H9 (cell line): ENCODE measurements at regions not wholly inside any gene's neighbourhood (a gene's known extent, or its start where the extent isn't known, plus 50 kb on each side); places are given as distances from the start of the nearest gene placed in this dataset.

Experiments used
- DNase-seq: peaks from one replicate; pipeline ENCODE4 v3.0.0-alpha.2; 2017
- H2AFZ ChIP-seq: one replicate; pipeline ENCODE4 v1.6.1; 2013; ENCODE audit warnings: mild to moderate bottlenecking, low read length, control low read depth, moderate library complexity
- H2AK5ac ChIP-seq: 2 replicates; pipeline ENCODE4 v1.6.1; 2013; ENCODE audit warnings: low read length, control low read depth, mixed read lengths; ENCODE audit not compliant: insufficient read length
- H2BK120ac ChIP-seq: one replicate; pipeline ENCODE4 v1.6.1; 2013; ENCODE audit warnings: low read depth, mild to moderate bottlenecking, low read length, control low read depth, inconsistent platforms; ENCODE audit not compliant: poor library complexity, severe bottlenecking
- H2BK12ac ChIP-seq: 2 replicates; pipeline ENCODE4 v1.6.1; 2013; ENCODE audit warnings: low read length, control low read depth, mixed read lengths, low read depth; ENCODE audit not compliant: insufficient read length
- H2BK15ac ChIP-seq: 2 replicates; pipeline ENCODE4 v1.6.1; 2013; ENCODE audit warnings: low read depth, low read length, control low read depth
- H2BK20ac ChIP-seq: one replicate; pipeline ENCODE4 v1.6.1; 2013; ENCODE audit warnings: low read depth, mild to moderate bottlenecking, low read length, control low read depth, inconsistent platforms; ENCODE audit not compliant: poor library complexity, severe bottlenecking
- H2BK5ac ChIP-seq: 2 replicates; pipeline ENCODE4 v1.6.1; 2013; ENCODE audit warnings: low read length, control low read depth, mixed read lengths; ENCODE audit not compliant: insufficient read length
- H3K14ac ChIP-seq: 2 replicates; pipeline ENCODE4 v1.6.1; 2013; ENCODE audit warnings: low read length, control low read depth; ENCODE audit not compliant: insufficient read depth
- H3K18ac ChIP-seq: 2 replicates; pipeline ENCODE4 v1.6.1; 2013; ENCODE audit warnings: low read depth, mild to moderate bottlenecking, mixed read lengths, low read length, control low read depth; ENCODE audit not compliant: insufficient read length
- H3K23ac ChIP-seq: 2 replicates; pipeline ENCODE4 v1.6.1; 2013; ENCODE audit warnings: low read length, control low read depth, mixed read lengths, low read depth; ENCODE audit not compliant: insufficient read length
- H3K23me2 ChIP-seq: 2 replicates; pipeline ENCODE4 v1.6.1; 2013; ENCODE audit warnings: low read depth, mild to moderate bottlenecking, mixed read lengths, low read length, control low read depth; ENCODE audit not compliant: insufficient read length, poor library complexity, severe bottlenecking
- H3K27ac ChIP-seq: 2 replicates; pipeline ENCODE4 v1.5.1; 2013; ENCODE audit warnings: low read length, control low read depth, mixed read lengths, low read depth; ENCODE audit not compliant: insufficient read length
- H3K27me3 ChIP-seq: 2 replicates; pipeline ENCODE4 v1.6.1; 2013; ENCODE audit warnings: low read length, control low read depth, inconsistent platforms; ENCODE audit not compliant: insufficient read depth
- H3K4ac ChIP-seq: 2 replicates; pipeline ENCODE4 v1.6.1; 2013; ENCODE audit warnings: low read depth, mild to moderate bottlenecking, control low read depth, inconsistent platforms, low read length, moderate library complexity
- H3K4me1 ChIP-seq: 2 replicates; pipeline ENCODE4 v1.6.1; 2013; ENCODE audit warnings: low read length, control low read depth, inconsistent platforms; ENCODE audit not compliant: insufficient read depth
- H3K4me2 ChIP-seq: 2 replicates; pipeline ENCODE4 v1.6.1; 2013; ENCODE audit warnings: low read length, control low read depth, mixed read lengths; ENCODE audit not compliant: insufficient read length, insufficient read depth
- H3K56ac ChIP-seq: 2 replicates; pipeline ENCODE4 v1.6.1; 2013; ENCODE audit warnings: low read depth, mild to moderate bottlenecking, mixed read lengths, low read length, control low read depth; ENCODE audit not compliant: insufficient read length
- H3K79me1 ChIP-seq: 2 replicates; pipeline ENCODE4 v1.6.1; 2013; ENCODE audit warnings: low read depth, mild to moderate bottlenecking, moderate library complexity, low read length, control low read depth, inconsistent platforms; ENCODE audit not compliant: insufficient read depth, poor library complexity, severe bottlenecking
- H3K79me2 ChIP-seq: 2 replicates; pipeline ENCODE4 v1.6.1; 2013; ENCODE audit warnings: low read length, control low read depth, inconsistent platforms; ENCODE audit not compliant: insufficient read depth
- H3K9ac ChIP-seq: 2 replicates; pipeline ENCODE4 v1.6.1; 2013; ENCODE audit warnings: low read length, control low read depth, mixed read lengths; ENCODE audit not compliant: insufficient read length; ENCODE audit errors: extremely low read depth
- H3K9me3 ChIP-seq: one replicate; pipeline ENCODE4 v1.6.1; 2013; ENCODE audit warnings: low read depth, low read length, inconsistent platforms; ENCODE audit not compliant: control insufficient read depth
- H3T11ph ChIP-seq: one replicate; pipeline ENCODE4 v1.6.1; 2013; ENCODE audit warnings: mild to moderate bottlenecking, low read length, control low read depth, inconsistent platforms
- H4K20me1 ChIP-seq: one replicate; pipeline ENCODE4 v1.6.1; 2013; ENCODE audit not compliant: control insufficient read depth, insufficient read length, insufficient read depth
- H4K5ac ChIP-seq: 2 replicates; pipeline ENCODE4 v1.6.1; 2013; ENCODE audit warnings: low read depth, mild to moderate bottlenecking, mixed read lengths, low read length, control low read depth; ENCODE audit not compliant: insufficient read length
- H4K8ac ChIP-seq: replicated peaks from 2 replicates; pipeline ENCODE4 v1.6.1; 2013; ENCODE audit warnings: low read length, control low read depth, mixed read lengths, low read depth; ENCODE audit not compliant: insufficient read length
- H4K91ac ChIP-seq: 2 replicates; pipeline ENCODE4 v1.6.1; 2013; ENCODE audit warnings: low read depth, mild to moderate bottlenecking, moderate library complexity, mixed read lengths, low read length, control low read depth; ENCODE audit not compliant: insufficient read length
- H3K27ac Mint-ChIP-seq, 3 experiments: 2 replicates in 2 of 3; 3 replicates in 1 of 3; pipeline ENCODE4 v1.8.0; 2020 to 2021; ENCODE audit warnings: mixed read lengths in 3 of 3, mild to moderate bottlenecking in 1 of 3, moderate library complexity in 1 of 3
- H3K27me3 Mint-ChIP-seq: 2 replicates; pipeline ENCODE4 v1.8.0; 2021; ENCODE audit warnings: low read depth, mild to moderate bottlenecking, moderate library complexity, mixed read lengths
- H3K36me3 Mint-ChIP-seq, 3 experiments: 2 replicates in 2 of 3; 3 replicates in 1 of 3; pipeline ENCODE4 v1.8.0; 2020 to 2021; ENCODE audit warnings: low read depth in 3 of 3, mixed read lengths in 3 of 3; ENCODE audit not compliant: insufficient read depth in 1 of 3
- H3K4me1 Mint-ChIP-seq, 2 experiments: 2 replicates each; pipeline ENCODE4 v1.8.0; 2020; ENCODE audit warnings: mixed read lengths in 2 of 2
- H3K4me3 Mint-ChIP-seq, 2 experiments: 2 replicates in 1 of 2; 3 replicates in 1 of 2; pipeline ENCODE4 v1.8.0; 2020 to 2021; ENCODE audit warnings: mild to moderate bottlenecking in 2 of 2, mixed read lengths in 2 of 2, moderate library complexity in 1 of 2
- H3K9me3 Mint-ChIP-seq, 2 experiments: 2 replicates in 1 of 2; 3 replicates in 1 of 2; pipeline ENCODE4 v1.8.0; 2020; ENCODE audit warnings: mild to moderate bottlenecking in 2 of 2, mixed read lengths in 2 of 2, moderate library complexity in 1 of 2
- WGBS: extraction: QIAGEN DNeasy Blood & Tissue Kit; methylation state at CpG from one replicate; pipeline ENCODE4 v1.1.7; 2013; ENCODE audit warnings: missing lambda C conversion rate, low lambda C conversion rate, mixed read lengths; ENCODE audit not compliant: insufficient read length; ENCODE audit errors: extremely low coverage; 5-methylcytosine and 5-hydroxymethylcytosine counted together
- TF ChIP-seq, protein P1 (sequence below): fragments of 200-600 bp; sonication (generic); conservative IDR thresholded peaks from 3 replicates; pipeline ENCODE4 v1.8.0; 2021; ENCODE audit warnings: antibody characterized with exemption, mild to moderate bottlenecking

DNA sequence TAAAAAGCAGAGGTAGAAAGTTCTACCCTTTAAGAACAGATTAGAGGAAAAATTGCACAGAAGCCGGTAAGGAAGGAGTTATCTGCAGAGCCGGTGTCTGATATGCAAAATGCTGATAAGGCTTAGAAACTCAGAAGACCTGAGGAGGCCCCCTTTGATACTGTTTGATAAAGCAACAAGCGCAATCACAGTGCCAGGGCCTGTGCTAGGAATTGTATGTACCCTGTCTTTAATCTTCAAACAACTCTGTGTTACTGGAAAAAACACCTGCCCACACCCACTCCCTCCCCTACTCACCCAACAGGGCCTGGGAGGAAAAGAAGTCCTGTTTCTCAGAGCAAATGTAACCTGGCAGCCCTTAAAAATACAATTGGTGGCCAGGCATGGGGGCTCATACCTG, 112.7 kb upstream of the FUT8 start:
- no peaks in the 10 kb centered on the region for H3K27me3 Mint-ChIP-seq
- Histone ChIP-seq H2BK5ac (no peak overlapping the region), H4K20me1 (no peaks in the 10 kb centered on the region), H3K14ac (no peak overlapping the region), H4K91ac (no peak overlapping the region), H3K27me3 (no peaks in the 10 kb centered on the region), H3K79me2 (no peaks in the 10 kb centered on the region), H3K4me1 (no peaks in the 10 kb centered on the region; the same call in 1 of the 2 replicates), H2AK5ac (no peak overlapping the region), H2BK120ac (no peak overlapping the region), H3T11ph (no peak overlapping the region), H2AFZ (no peak overlapping the region), H2BK20ac (no peak overlapping the region), H3K4ac (no peak overlapping the region), H2BK12ac (no peak overlapping the region), H3K18ac (no peak overlapping the region), H3K79me1 (no peaks in the 10 kb centered on the region), H3K23me2 (no peaks in the 10 kb centered on the region), H3K23ac (no peak overlapping the region), H3K9ac (no peak overlapping the region), H4K5ac (no peak overlapping the region), H4K8ac (no peak overlapping the region), H2BK15ac (no peak overlapping the region), H3K27ac (no peak overlapping the region), H3K4me2 (no peak overlapping the region), H3K56ac (no peak overlapping the region), H3K9me3 (no peaks in the 10 kb centered on the region)
- H3K27ac Mint-ChIP-seq: no peak overlapping the region
- no peaks in the 10 kb centered on the region for H3K36me3 Mint-ChIP-seq
- H3K4me3 Mint-ChIP-seq: no peak overlapping the region
- H3K4me1 Mint-ChIP-seq: peaks cover 30% of the 10 kb centered on the region in 2 experiments
- TF ChIP-seq, protein P1, sequence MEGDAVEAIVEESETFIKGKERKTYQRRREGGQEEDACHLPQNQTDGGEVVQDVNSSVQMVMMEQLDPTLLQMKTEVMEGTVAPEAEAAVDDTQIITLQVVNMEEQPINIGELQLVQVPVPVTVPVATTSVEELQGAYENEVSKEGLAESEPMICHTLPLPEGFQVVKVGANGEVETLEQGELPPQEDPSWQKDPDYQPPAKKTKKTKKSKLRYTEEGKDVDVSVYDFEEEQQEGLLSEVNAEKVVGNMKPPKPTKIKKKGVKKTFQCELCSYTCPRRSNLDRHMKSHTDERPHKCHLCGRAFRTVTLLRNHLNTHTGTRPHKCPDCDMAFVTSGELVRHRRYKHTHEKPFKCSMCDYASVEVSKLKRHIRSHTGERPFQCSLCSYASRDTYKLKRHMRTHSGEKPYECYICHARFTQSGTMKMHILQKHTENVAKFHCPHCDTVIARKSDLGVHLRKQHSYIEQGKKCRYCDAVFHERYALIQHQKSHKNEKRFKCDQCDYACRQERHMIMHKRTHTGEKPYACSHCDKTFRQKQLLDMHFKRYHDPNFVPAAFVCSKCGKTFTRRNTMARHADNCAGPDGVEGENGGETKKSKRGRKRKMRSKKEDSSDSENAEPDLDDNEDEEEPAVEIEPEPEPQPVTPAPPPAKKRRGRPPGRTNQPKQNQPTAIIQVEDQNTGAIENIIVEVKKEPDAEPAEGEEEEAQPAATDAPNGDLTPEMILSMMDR: no peak
- DNase-seq: no peak
- H3K9me3 Mint-ChIP-seq: no peaks in the 10 kb centered on the region
- no CpG with 5 or more reads among the region's 3 CpGs for WGBS
